BLaER1 (cell line): ENCODE measurements at regions not wholly inside any gene's neighbourhood (a gene's known extent, or its start where the extent isn't known, plus 50 kb on each side); places are given as distances from the start of the nearest gene placed in this dataset.

Source experiments
- H3K27ac ChIP-seq: shearing (Covaris generic); formaldehyde crosslinking; 2 replicates; pipeline ENCODE4 v1.8.1; 2022
- H3K27me3 ChIP-seq: shearing (Covaris generic); formaldehyde crosslinking; 2 replicates; pipeline ENCODE4 v1.8.1; 2022
- H3K36me3 ChIP-seq: shearing (Covaris generic); formaldehyde crosslinking; 2 replicates; pipeline ENCODE4 v1.8.1; 2022
- H3K4me1 ChIP-seq: shearing (Covaris generic); formaldehyde crosslinking; 2 replicates; pipeline ENCODE4 v1.8.1; 2022
- H3K4me2 ChIP-seq: shearing (Covaris generic); formaldehyde crosslinking; 2 replicates; pipeline ENCODE4 v1.8.1; 2022
- H3K4me3 ChIP-seq: shearing (Covaris generic); formaldehyde crosslinking; 2 replicates; pipeline ENCODE4 v1.8.1; 2022
- H3K9ac ChIP-seq: shearing (Covaris generic); formaldehyde crosslinking; 2 replicates; pipeline ENCODE4 v1.8.1; 2022
- H3K9me3 ChIP-seq: shearing (Covaris generic); formaldehyde crosslinking; 2 replicates; pipeline ENCODE4 v1.8.1; 2022
- H4K20me1 ChIP-seq: shearing (Covaris generic); formaldehyde crosslinking; 2 replicates; pipeline ENCODE4 v1.8.1; 2022
- Cebpa-rat ChIP-seq: shearing (Covaris generic); IDR thresholded peaks from 2 replicates; pipeline ENCODE4 v1.8.1; 2022

DNA sequence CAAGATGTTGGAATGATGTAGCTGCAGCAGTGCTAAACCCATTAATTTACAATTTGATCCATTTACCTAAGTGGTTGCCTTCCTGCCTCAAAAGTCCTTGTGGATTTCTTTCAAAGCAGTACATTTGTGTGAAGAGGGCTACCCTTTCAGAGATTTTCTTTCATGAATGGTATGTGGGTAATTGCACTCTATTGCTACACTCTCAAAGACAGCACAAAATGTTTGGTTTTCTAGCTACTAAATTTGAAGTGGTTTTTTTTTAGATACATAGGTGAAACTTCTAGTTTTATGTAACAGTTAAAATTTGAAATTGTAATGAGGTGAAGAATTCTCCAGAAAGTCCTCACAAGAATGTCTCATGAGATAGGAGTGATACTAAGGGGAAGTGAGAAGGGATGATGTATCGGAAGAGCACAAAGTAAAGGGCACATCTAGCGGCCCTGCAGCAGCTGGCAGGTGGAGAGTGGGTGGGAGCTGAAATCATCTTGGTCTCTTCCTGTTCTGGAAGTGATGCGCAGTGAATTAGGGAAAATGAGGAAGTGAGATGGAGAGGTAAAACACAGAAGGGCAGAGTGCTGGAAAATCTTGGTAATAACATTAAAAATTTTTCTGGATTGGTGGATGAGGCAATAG is 236.8 kb upstream of the MAN1A1 start:
- Histone ChIP-seq H3K4me1 (no peaks in the 10 kb centered on the region), H3K9ac (no peak overlapping the region), H3K4me2 (no peak overlapping the region), H3K9me3 (no peaks in the 10 kb centered on the region), H3K27me3 (no peaks in the 10 kb centered on the region), H4K20me1 (no peaks in the 10 kb centered on the region), H3K27ac (no peak overlapping the region), H3K4me3 (no peak overlapping the region), H3K36me3 (no peaks in the 10 kb centered on the region)
- TF ChIP-seq Cebpa-rat: no peak

- no peaks in the 10 kb centered on the region for H3K36me3 ChIP-seq
- no peak for TF ChIP-seq Cebpa-rat
- no peaks in the 10 kb centered on the region for H3K27me3 ChIP-seq
- H3K27ac ChIP-seq: no peak overlapping the region
- no peak overlapping the region for H3K4me3 ChIP-seq
- H3K9ac ChIP-seq: no peak overlapping the region
- no peak overlapping the region for H3K4me2 ChIP-seq
- H3K9me3 ChIP-seq: no peaks in the 10 kb centered on the region
- H4K20me1 ChIP-seq: no peaks in the 10 kb centered on the region
- no peaks in the 10 kb centered on the region for H3K4me1 ChIP-seq
Measured at GRCh38 chr6:119584088-119584487, 234.5 kb upstream of the MAN1A1 start.

DNA sequence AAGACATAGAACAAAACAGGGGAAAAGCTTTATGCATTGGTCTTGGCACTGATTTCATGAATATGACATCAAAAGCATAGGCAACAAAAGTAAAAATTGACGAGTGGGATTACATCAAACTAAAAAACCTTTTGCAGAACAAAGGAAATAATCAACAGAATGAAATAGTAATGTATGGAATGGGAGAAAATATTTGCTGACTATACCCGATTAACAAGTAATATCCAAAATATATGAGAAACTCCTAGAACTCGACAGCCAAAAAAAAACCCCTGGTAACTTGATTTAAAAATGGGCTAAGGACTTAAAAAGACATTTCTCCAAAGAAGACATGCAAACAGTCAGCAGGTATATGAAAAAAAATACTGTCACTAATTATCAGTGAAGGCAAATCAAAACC is 231.7 kb upstream of the MAN1A1 start:
- TF ChIP-seq Cebpa-rat: no peak
- no peak overlapping the region for H3K4me2 ChIP-seq
- H3K27ac ChIP-seq: no peak overlapping the region
- no peak overlapping the region for H3K9ac ChIP-seq
- no peaks in the 10 kb centered on the region for H3K4me1 ChIP-seq
- H3K27me3 ChIP-seq: no peaks in the 10 kb centered on the region
- no peaks in the 10 kb centered on the region for H3K36me3 ChIP-seq
- H4K20me1 ChIP-seq: no peaks in the 10 kb centered on the region
- H3K9me3 ChIP-seq: peaks cover 9% of the 10 kb centered on the region
- no peak overlapping the region for H3K4me3 ChIP-seq

DNA sequence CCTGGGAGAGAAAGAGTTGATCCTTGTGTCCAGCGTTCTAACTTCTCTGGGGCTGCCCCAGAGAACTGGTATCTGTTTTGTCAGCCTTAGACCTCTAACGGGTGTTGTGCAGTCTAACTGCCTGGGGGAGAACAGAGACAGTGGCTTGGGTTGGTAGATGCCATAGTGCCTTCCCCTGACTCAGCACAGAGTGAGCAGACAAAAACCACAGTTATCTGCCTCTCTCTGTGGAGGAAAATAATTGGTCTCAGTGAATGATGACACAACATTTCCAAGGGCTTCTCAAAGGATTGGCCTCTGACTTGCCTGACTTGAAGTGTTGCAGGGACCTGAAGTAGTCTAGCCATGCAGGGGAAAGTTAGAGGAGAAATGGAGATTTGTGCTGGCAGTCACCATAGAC is 226.2 kb upstream of the MAN1A1 start:
- no peak for TF ChIP-seq Cebpa-rat
- Histone ChIP-seq H3K9ac (no peak overlapping the region), H3K4me2 (no peak overlapping the region), H4K20me1 (no peaks in the 10 kb centered on the region), H3K4me1 (no peaks in the 10 kb centered on the region), H3K27ac (no peak overlapping the region), H3K36me3 (no peaks in the 10 kb centered on the region), H3K9me3 (peaks cover 16% of the 10 kb centered on the region), H3K4me3 (no peak overlapping the region), H3K27me3 (no peaks in the 10 kb centered on the region)

- H3K9me3 ChIP-seq: no peaks in the 10 kb centered on the region
- H3K27me3 ChIP-seq: no peaks in the 10 kb centered on the region
- H3K4me3 ChIP-seq: no peak overlapping the region
- H3K27ac ChIP-seq: no peak overlapping the region
- no peak for TF ChIP-seq Cebpa-rat
- no peak overlapping the region for H3K4me2 ChIP-seq
- no peaks in the 10 kb centered on the region for H3K4me1 ChIP-seq
- no peak overlapping the region for H3K9ac ChIP-seq
- H4K20me1 ChIP-seq: no peaks in the 10 kb centered on the region
- H3K36me3 ChIP-seq: no peaks in the 10 kb centered on the region
Measured at GRCh38 chr6:119568580-119568979, 219.0 kb upstream of the MAN1A1 start.

GRCh38 chr6:119566546-119567260 is 217.1 kb upstream of the MAN1A1 start:
- Histone ChIP-seq H3K9me3 (no peaks in the 10 kb centered on the region), H3K27ac (no peak overlapping the region), H3K36me3 (no peaks in the 10 kb centered on the region), H3K4me2 (no peak overlapping the region), H3K4me3 (no peak overlapping the region), H3K9ac (no peak overlapping the region), H3K4me1 (no peaks in the 10 kb centered on the region), H3K27me3 (no peaks in the 10 kb centered on the region), H4K20me1 (no peaks in the 10 kb centered on the region)
- no peak for TF ChIP-seq Cebpa-rat

DNA sequence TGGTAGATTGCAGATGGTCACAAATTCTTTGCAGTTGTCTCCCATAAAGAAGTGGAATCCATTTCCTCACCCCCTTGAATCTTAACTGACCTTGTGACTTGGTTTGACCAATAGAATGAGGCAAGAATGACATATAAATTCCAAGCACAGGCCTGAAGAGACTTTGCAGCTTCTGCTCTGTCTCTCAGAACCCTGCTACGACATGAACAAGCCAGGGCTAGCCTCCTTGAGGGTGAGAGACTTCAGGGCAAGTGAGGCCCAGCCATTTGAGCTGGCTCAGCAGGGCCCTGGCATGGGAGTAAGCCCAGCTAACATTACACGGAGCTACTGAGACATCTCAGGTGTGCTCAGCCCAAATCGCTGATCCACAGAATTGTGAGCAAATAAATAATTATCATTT is 216.3 kb upstream of the MAN1A1 start:
- Histone ChIP-seq H3K27me3 (no peaks in the 10 kb centered on the region), H3K4me2 (no peak overlapping the region), H4K20me1 (no peaks in the 10 kb centered on the region), H3K9ac (no peak overlapping the region), H3K36me3 (no peaks in the 10 kb centered on the region), H3K27ac (no peak overlapping the region), H3K9me3 (no peaks in the 10 kb centered on the region), H3K4me1 (no peaks in the 10 kb centered on the region), H3K4me3 (no peak overlapping the region)
- TF ChIP-seq Cebpa-rat: no peak

DNA sequence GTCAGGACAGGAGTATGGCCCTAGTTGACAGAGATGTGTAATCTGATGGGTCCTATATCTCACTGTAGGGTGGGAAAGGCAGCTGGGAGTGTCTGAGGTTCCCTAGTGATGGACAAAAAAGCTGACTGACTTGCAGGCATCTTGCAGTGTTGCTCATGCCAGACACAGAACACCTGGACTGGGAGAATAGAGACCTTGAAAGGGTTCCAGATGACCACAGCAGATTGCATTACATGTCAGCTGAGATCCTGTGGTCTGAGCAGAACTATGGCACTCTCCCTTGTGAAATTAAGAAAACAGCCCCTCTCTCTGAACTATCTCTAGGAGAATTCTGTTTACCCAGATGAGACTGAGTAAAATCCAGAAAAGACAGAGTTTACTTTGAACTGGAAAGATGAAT is 212.6 kb upstream of the MAN1A1 start:
- Histone ChIP-seq H3K4me3 (no peak overlapping the region), H3K27me3 (no peaks in the 10 kb centered on the region), H3K9ac (no peak overlapping the region), H3K4me2 (no peak overlapping the region), H3K4me1 (no peaks in the 10 kb centered on the region), H3K36me3 (no peaks in the 10 kb centered on the region), H3K9me3 (no peaks in the 10 kb centered on the region), H4K20me1 (no peaks in the 10 kb centered on the region), H3K27ac (no peak overlapping the region)
- no peak for TF ChIP-seq Cebpa-rat

GRCh38 chr6:119559586-119559985 is 210.0 kb upstream of the MAN1A1 start:
- H3K36me3 ChIP-seq: no peaks in the 10 kb centered on the region
- no peak overlapping the region for H3K27ac ChIP-seq
- H4K20me1 ChIP-seq: no peaks in the 10 kb centered on the region
- H3K27me3 ChIP-seq: no peaks in the 10 kb centered on the region
- H3K9me3 ChIP-seq: no peaks in the 10 kb centered on the region
- no peaks in the 10 kb centered on the region for H3K4me1 ChIP-seq
- no peak for TF ChIP-seq Cebpa-rat
- H3K4me2 ChIP-seq: no peak overlapping the region
- no peak overlapping the region for H3K4me3 ChIP-seq
- H3K9ac ChIP-seq: no peak overlapping the region

DNA sequence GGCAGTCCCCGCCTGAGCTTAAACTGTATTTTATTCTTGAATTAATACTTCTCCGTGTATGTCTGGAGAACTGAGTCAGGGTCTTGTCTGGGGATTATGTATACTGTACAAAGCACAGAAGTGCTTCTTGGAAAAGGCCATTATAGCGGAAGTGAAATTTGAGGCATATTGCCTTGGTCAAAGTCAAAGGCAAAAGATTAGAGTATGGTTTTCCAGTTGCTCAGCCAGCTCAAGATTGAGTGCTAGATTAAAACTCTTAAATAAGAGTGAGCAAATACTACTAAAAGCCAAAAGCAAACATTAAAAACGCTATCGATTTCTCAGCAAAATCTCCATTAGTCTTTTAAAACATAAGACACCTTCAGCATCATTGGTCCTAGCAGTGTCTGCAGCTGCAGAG is 207.7 kb upstream of the MAN1A1 start:
- no peak for TF ChIP-seq Cebpa-rat
- no peaks in the 10 kb centered on the region for H3K9me3 ChIP-seq
- H3K9ac ChIP-seq: no peak overlapping the region
- H3K27me3 ChIP-seq: no peaks in the 10 kb centered on the region
- no peaks in the 10 kb centered on the region for H3K36me3 ChIP-seq
- no peak overlapping the region for H3K27ac ChIP-seq
- no peak overlapping the region for H3K4me3 ChIP-seq
- H3K4me2 ChIP-seq: no peak overlapping the region
- no peaks in the 10 kb centered on the region for H4K20me1 ChIP-seq
- no peaks in the 10 kb centered on the region for H3K4me1 ChIP-seq
